Liver (tissue), 8 donors: ENCODE measurements at regions not wholly inside any gene's neighbourhood (a gene's known extent, or its start where the extent isn't known, plus 50 kb on each side); places are given as distances from the start of the nearest gene placed in this dataset.

ENCODE experiments used
- DNase-seq: peaks from one replicate; pipeline ENCODE4 v3.0.0-alpha.2; 2017; ENCODE audit warnings: low spot score
- H3K27ac ChIP-seq, 2 donors: one replicate each; pipeline ENCODE4 v1.7.0; 2013; ENCODE audit warnings: inconsistent platforms in 2 of 2, low read length in 2 of 2, control low read depth in 1 of 2, low read depth in 1 of 2, mild to moderate bottlenecking in 1 of 2
- H3K27me3 ChIP-seq, 4 donors: one replicate each; pipeline versions ENCODE4 v1.6.1 to v1.7.0; 2013; ENCODE audit warnings: low read length in 3 of 4, inconsistent platforms in 1 of 4, mild to moderate bottlenecking in 1 of 4, moderate library complexity in 1 of 4; ENCODE audit not compliant: control insufficient read depth in 4 of 4, insufficient read depth in 4 of 4
- H3K36me3 ChIP-seq, 4 donors: one replicate each; pipeline versions ENCODE4 v1.6.1 to v1.7.0; 2013; ENCODE audit warnings: low read length in 3 of 4, mild to moderate bottlenecking in 3 of 4, low read depth in 1 of 4, moderate library complexity in 1 of 4; ENCODE audit not compliant: control insufficient read depth in 4 of 4, insufficient read depth in 3 of 4
- H3K4me1 ChIP-seq, 4 donors: one replicate each; pipeline versions ENCODE4 v1.6.1 to v1.7.0; 2013; ENCODE audit warnings: low read length in 3 of 4, mild to moderate bottlenecking in 3 of 4, moderate library complexity in 1 of 4; ENCODE audit not compliant: control insufficient read depth in 4 of 4, insufficient read depth in 4 of 4
- H3K4me3 ChIP-seq, 3 donors: one replicate each; pipeline versions ENCODE4 v1.6.1 to v1.7.0; 2013; ENCODE audit warnings: low read length in 3 of 3, control low read depth in 1 of 3, low read depth in 1 of 3, mild to moderate bottlenecking in 1 of 3
- H3K9ac ChIP-seq, 2 donors: one replicate each; pipeline ENCODE4 v1.7.0; 2013; ENCODE audit warnings: low read length in 2 of 2, mild to moderate bottlenecking in 2 of 2, moderate library complexity in 2 of 2, control low read depth in 1 of 2, low read depth in 1 of 2
- H3K9me3 ChIP-seq, 4 donors: one replicate each; pipeline versions ENCODE4 v1.6.1 to v1.7.0; 2013; ENCODE audit warnings: low read length in 3 of 4; ENCODE audit not compliant: control insufficient read depth in 4 of 4
- FOXA1 ChIP-seq: IDR thresholded peaks from 2 replicates; pipeline ENCODE4 v1.6.1; 2016; ENCODE audit warnings: antibody characterized with exemption
- FOXA2 ChIP-seq: IDR thresholded peaks from 2 replicates; pipeline ENCODE4 v1.6.1; 2016; ENCODE audit warnings: antibody characterized with exemption
- GABPA ChIP-seq, 2 donors: IDR thresholded peaks in 1 of 2; conservative IDR thresholded peaks in 1 of 2; 2 replicates each; pipeline ENCODE4 v1.6.1; 2016; ENCODE audit warnings: antibody characterized with exemption in 2 of 2, mild to moderate bottlenecking in 1 of 2, moderate library complexity in 1 of 2
- HNF4A ChIP-seq, 2 donors: conservative IDR thresholded peaks; 2 replicates each; pipeline ENCODE4 v1.6.1; 2016; ENCODE audit warnings: antibody characterized with exemption in 2 of 2, mild to moderate bottlenecking in 2 of 2
- HNF4G ChIP-seq: IDR thresholded peaks from 2 replicates; pipeline ENCODE4 v1.6.1; 2016; ENCODE audit warnings: antibody characterized with exemption
- JUND ChIP-seq, 2 donors: IDR thresholded peaks; 2 replicates each; pipeline ENCODE4 v1.6.1; 2016; ENCODE audit warnings: antibody characterized with exemption in 2 of 2
- NR2F2 ChIP-seq: IDR thresholded peaks from 2 replicates; pipeline ENCODE4 v1.6.1; 2016; ENCODE audit warnings: antibody characterized with exemption
- RAD21 ChIP-seq, 2 donors: IDR thresholded peaks; 2 replicates each; pipeline ENCODE4 v1.6.1; 2016; ENCODE audit warnings: antibody characterized with exemption in 2 of 2, mild to moderate bottlenecking in 2 of 2
- RXRA ChIP-seq, 2 donors: IDR thresholded peaks; 2 replicates each; pipeline ENCODE4 v1.6.1; 2017 to 2018; ENCODE audit warnings: antibody characterized with exemption in 2 of 2, mild to moderate bottlenecking in 1 of 2
- SP1 ChIP-seq: IDR thresholded peaks from 2 replicates; pipeline ENCODE4 v1.6.1; 2018; ENCODE audit warnings: antibody characterized with exemption, mild to moderate bottlenecking
- TAF1 ChIP-seq: conservative IDR thresholded peaks from 2 replicates; pipeline ENCODE4 v1.6.1; 2016; ENCODE audit warnings: antibody characterized with exemption, mild to moderate bottlenecking
- YY1 ChIP-seq: IDR thresholded peaks from 2 replicates; pipeline ENCODE4 v1.6.1; 2016; ENCODE audit warnings: antibody characterized with exemption, mild to moderate bottlenecking
- WGBS: extraction: QIAGEN DNeasy Blood & Tissue Kit; methylation state at CpG from one replicate; pipeline ENCODE4 v1.1.7; 2013; 5-methylcytosine and 5-hydroxymethylcytosine counted together
- TF ChIP-seq, protein P1 (sequence below): IDR thresholded peaks from 2 replicates; pipeline ENCODE4 v1.6.1; 2016; ENCODE audit warnings: antibody characterized with exemption, mild to moderate bottlenecking
- TF ChIP-seq, protein P2 (sequence below): IDR thresholded peaks from 2 replicates; pipeline ENCODE4 v1.6.1; 2016; ENCODE audit warnings: antibody characterized with exemption
- TF ChIP-seq, protein P3 (sequence below): IDR thresholded peaks from 2 replicates; pipeline ENCODE4 v1.6.1; 2016; ENCODE audit warnings: antibody characterized with exemption
- TF ChIP-seq, protein P4 (sequence below): IDR thresholded peaks from 2 replicates; pipeline ENCODE4 v1.6.1; 2016; ENCODE audit warnings: antibody characterized with exemption
- TF ChIP-seq, protein P5 (sequence below): fragments of 150-350 bp; IDR thresholded peaks from 2 replicates; pipeline ENCODE4 v1.5.1; 2017; ENCODE audit warnings: improper control_type of control experiment, low read depth, low read length; ENCODE audit not compliant: missing input control
- donor health status: healthy.
- donor health status: healthy.
- donor health status: healthy.
- donor health status: healthy.
- donor health status: healthy.

DNA sequence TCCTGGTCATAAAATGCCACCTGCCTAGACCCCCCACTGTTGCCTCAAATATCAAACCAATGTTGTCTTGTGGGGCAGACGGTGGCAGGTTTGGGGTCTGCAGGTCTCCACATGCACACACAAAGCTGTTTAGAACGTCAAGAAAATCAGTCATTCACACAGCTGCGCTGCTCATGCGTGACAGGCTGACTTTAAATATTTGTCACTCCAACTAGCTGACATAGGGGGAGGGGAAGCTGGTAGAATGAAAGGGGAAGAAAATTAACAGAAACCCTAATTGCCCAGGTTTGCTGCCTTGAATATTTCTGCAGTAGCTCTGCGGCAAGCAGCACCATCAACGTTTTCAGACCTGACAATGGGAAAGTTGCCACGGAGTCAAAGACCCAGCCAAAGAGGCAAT, 201.8 kb downstream of the ABHD5 start:
- DNase-seq: no peak
- Histone ChIP-seq H3K36me3 (no peaks in the 10 kb centered on the region), H3K9ac (no peak overlapping the region), H3K4me1 (peaks cover 3 to 12% (median 9%) of the 10 kb centered on the region in 4 donors), H3K27me3 (peaks cover 0 to 3% (median under 1%) of the 10 kb centered on the region in 4 donors), H3K27ac (no peak overlapping the region), H3K4me3 (no peak overlapping the region), H3K9me3 (peaks cover 0 to 7% (median 0%) of the 10 kb centered on the region in 4 donors)
- WGBS: 25% methylated on average over 7 of the region's 7 CpGs
- TF ChIP-seq, protein P1, sequence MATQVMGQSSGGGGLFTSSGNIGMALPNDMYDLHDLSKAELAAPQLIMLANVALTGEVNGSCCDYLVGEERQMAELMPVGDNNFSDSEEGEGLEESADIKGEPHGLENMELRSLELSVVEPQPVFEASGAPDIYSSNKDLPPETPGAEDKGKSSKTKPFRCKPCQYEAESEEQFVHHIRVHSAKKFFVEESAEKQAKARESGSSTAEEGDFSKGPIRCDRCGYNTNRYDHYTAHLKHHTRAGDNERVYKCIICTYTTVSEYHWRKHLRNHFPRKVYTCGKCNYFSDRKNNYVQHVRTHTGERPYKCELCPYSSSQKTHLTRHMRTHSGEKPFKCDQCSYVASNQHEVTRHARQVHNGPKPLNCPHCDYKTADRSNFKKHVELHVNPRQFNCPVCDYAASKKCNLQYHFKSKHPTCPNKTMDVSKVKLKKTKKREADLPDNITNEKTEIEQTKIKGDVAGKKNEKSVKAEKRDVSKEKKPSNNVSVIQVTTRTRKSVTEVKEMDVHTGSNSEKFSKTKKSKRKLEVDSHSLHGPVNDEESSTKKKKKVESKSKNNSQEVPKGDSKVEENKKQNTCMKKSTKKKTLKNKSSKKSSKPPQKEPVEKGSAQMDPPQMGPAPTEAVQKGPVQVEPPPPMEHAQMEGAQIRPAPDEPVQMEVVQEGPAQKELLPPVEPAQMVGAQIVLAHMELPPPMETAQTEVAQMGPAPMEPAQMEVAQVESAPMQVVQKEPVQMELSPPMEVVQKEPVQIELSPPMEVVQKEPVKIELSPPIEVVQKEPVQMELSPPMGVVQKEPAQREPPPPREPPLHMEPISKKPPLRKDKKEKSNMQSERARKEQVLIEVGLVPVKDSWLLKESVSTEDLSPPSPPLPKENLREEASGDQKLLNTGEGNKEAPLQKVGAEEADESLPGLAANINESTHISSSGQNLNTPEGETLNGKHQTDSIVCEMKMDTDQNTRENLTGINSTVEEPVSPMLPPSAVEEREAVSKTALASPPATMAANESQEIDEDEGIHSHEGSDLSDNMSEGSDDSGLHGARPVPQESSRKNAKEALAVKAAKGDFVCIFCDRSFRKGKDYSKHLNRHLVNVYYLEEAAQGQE: no peak
- TF ChIP-seq TAF1 (no peak), SP1 (no peak), GABPA (IDR thresholded peaks at IDR 0.05 in 1 of 2, conservative IDR thresholded peaks at IDR 0.05 in 1 of 2) (no peak), HNF4G (no peak), NR2F2 (no peak), FOXA1 (no peak), JUND (IDR thresholded peaks at IDR 0.05) (no peak), FOXA2 (no peak), YY1 (no peak), RAD21 (IDR thresholded peaks at IDR 0.05) (no peak)
- TF ChIP-seq, protein P2, sequence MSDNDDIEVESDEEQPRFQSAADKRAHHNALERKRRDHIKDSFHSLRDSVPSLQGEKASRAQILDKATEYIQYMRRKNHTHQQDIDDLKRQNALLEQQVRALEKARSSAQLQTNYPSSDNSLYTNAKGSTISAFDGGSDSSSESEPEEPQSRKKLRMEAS: no peak
- TF ChIP-seq, protein P3, sequence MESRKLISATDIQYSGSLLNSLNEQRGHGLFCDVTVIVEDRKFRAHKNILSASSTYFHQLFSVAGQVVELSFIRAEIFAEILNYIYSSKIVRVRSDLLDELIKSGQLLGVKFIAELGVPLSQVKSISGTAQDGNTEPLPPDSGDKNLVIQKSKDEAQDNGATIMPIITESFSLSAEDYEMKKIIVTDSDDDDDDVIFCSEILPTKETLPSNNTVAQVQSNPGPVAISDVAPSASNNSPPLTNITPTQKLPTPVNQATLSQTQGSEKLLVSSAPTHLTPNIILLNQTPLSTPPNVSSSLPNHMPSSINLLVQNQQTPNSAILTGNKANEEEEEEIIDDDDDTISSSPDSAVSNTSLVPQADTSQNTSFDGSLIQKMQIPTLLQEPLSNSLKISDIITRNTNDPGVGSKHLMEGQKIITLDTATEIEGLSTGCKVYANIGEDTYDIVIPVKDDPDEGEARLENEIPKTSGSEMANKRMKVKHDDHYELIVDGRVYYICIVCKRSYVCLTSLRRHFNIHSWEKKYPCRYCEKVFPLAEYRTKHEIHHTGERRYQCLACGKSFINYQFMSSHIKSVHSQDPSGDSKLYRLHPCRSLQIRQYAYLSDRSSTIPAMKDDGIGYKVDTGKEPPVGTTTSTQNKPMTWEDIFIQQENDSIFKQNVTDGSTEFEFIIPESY: no peak
- TF ChIP-seq, protein P4, sequence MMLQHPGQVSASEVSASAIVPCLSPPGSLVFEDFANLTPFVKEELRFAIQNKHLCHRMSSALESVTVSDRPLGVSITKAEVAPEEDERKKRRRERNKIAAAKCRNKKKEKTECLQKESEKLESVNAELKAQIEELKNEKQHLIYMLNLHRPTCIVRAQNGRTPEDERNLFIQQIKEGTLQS: no peak
- TF ChIP-seq, protein P5, sequence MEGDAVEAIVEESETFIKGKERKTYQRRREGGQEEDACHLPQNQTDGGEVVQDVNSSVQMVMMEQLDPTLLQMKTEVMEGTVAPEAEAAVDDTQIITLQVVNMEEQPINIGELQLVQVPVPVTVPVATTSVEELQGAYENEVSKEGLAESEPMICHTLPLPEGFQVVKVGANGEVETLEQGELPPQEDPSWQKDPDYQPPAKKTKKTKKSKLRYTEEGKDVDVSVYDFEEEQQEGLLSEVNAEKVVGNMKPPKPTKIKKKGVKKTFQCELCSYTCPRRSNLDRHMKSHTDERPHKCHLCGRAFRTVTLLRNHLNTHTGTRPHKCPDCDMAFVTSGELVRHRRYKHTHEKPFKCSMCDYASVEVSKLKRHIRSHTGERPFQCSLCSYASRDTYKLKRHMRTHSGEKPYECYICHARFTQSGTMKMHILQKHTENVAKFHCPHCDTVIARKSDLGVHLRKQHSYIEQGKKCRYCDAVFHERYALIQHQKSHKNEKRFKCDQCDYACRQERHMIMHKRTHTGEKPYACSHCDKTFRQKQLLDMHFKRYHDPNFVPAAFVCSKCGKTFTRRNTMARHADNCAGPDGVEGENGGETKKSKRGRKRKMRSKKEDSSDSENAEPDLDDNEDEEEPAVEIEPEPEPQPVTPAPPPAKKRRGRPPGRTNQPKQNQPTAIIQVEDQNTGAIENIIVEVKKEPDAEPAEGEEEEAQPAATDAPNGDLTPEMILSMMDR: no peak

DNA sequence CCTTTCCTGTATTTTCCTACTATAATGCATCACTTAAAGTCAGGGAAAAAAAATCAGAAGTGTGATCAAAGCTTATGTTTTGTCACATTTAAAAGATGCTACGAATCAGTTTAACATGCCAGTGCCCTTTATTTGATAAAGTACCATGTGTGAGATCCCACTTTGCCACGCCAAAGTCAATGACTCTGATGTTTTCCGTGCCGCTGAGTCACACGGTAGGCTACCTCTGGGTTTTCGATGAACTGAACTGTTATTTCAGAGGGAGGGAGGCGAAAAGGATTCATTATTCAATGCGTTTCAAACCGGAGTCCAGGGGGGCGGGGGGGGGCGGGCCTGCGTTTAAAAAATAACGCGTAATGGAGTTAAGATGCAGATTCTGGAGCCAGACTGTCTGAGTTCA, 203.0 kb downstream of the ABHD5 start:
- TF ChIP-seq, protein P2: no peak
- no peak for TF ChIP-seq HNF4A (conservative IDR thresholded peaks at IDR 0.05)
- TF ChIP-seq YY1: no peak
- no peak for TF ChIP-seq FOXA2
- TF ChIP-seq, protein P5: no peak
- TF ChIP-seq HNF4G: no peak
- TF ChIP-seq, protein P1: no peak
- no peak for TF ChIP-seq SP1
- TF ChIP-seq GABPA (IDR thresholded peaks at IDR 0.05 in 1 of 2, conservative IDR thresholded peaks at IDR 0.05 in 1 of 2): no peak
- TF ChIP-seq RXRA (IDR thresholded peaks at IDR 0.05): no peak
- no peak for TF ChIP-seq JUND (IDR thresholded peaks at IDR 0.05)
- H3K4me1 ChIP-seq: peaks cover 3 to 12% (median 9%) of the 10 kb centered on the region in 4 donors
- WGBS: 11% methylated on average over 14 of the region's 14 CpGs
- H3K4me3 ChIP-seq: peak overlapping the region; percentile 5 to 63 (median 42)
- no peak for DNase-seq
- peaks cover 0 to 7% (median 0%) of the 10 kb centered on the region in 4 donors for H3K9me3 ChIP-seq
- peaks cover 0 to 3% (median under 1%) of the 10 kb centered on the region in 4 donors for H3K27me3 ChIP-seq
- no peaks in the 10 kb centered on the region for H3K36me3 ChIP-seq
- H3K27ac ChIP-seq: no peak overlapping the region
- no peak overlapping the region for H3K9ac ChIP-seq
